H1 (cell line): ENCODE measurements at regions not wholly inside any gene's neighbourhood (a gene's known extent, or its start where the extent isn't known, plus 50 kb on each side); places are given as distances from the start of the nearest gene placed in this dataset.

ENCODE experiments used
- BRCA1 ChIP-seq: IDR thresholded peaks from 2 replicates; pipeline ENCODE4 v1.6.1; 2012; ENCODE audit warnings: low read depth, low read length, improper control_type of control experiment
- CBX5 ChIP-seq: fragments of 300-800, 300-1000 bp; sonication (generic); IDR thresholded peaks from 2 replicates; pipeline ENCODE4 v1.7.1; 2016; ENCODE audit warnings: antibody characterized with exemption, low read length, low read depth
- CTCF ChIP-seq, 3 experiments: IDR thresholded peaks; 1 replicate in 2 of 3; 2 replicates in 1 of 3; pipeline versions ENCODE4 v1.5.1 to v1.6.1; 2011; ENCODE audit warnings: low read length in 3 of 3, mild to moderate bottlenecking in 3 of 3, inconsistent platforms in 2 of 3, low read depth in 1 of 3, moderate library complexity in 1 of 3; ENCODE audit not compliant: insufficient read depth in 1 of 3; ENCODE audit errors: control extremely low read depth in 1 of 3
- EZH2 ChIP-seq: fragments of 200-600 bp; sonication (generic); IDR thresholded peaks from 2 replicates; pipeline ENCODE4 v1.7.1; 2012; ENCODE audit warnings: low read depth, mild to moderate bottlenecking, moderate library complexity, low read length, inconsistent platforms; ENCODE audit not compliant: severe bottlenecking
- NANOG ChIP-seq: IDR thresholded peaks from 2 replicates; pipeline ENCODE4 v1.6.1; 2011; ENCODE audit warnings: low read length, low read depth, mild to moderate bottlenecking, inconsistent platforms; ENCODE audit not compliant: insufficient read depth, poor library complexity, severe bottlenecking
- POLR2AphosphoS5 ChIP-seq: IDR thresholded peaks from 2 replicates; pipeline ENCODE4 v1.6.1; 2011; ENCODE audit warnings: low read depth, low read length
- RAD21 ChIP-seq, 2 experiments: IDR thresholded peaks in 1 of 2; conservative IDR thresholded peaks in 1 of 2; 2 replicates each; pipeline ENCODE4 v1.6.1; 2011; ENCODE audit warnings: low read depth in 2 of 2, low read length in 2 of 2, improper control_type of control experiment in 1 of 2, inconsistent platforms in 1 of 2, mild to moderate bottlenecking in 1 of 2, moderate library complexity in 1 of 2
- TAF1 ChIP-seq: IDR thresholded peaks from 2 replicates; pipeline ENCODE4 v1.6.1; 2011; ENCODE audit warnings: mild to moderate bottlenecking, low read depth, low read length
- YY1 ChIP-seq: IDR thresholded peaks from 2 replicates; pipeline ENCODE4 v1.6.1; 2011; ENCODE audit warnings: low read depth, mild to moderate bottlenecking, low read length

DNA sequence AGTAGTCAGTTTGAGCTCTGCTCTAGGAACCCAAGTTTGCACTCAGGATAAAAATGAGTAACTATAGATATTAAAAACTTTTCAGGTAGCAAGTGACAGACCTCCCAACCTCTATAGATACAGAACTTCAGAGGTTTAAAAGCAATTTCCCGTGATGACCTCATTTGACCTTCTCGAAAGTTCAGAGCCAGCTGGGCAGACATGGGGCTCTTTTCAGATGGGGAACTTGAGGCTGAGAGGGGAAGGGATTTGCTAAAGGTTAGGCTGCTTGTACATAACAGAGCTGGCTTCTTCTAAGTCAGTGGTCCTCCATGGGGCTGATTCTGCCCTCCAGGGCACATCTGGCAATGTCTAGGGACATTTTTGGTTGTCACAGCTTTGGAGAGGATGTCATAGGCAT, 58.8 kb upstream of the ZNF831 start:
- TF ChIP-seq NANOG = no peak
- no peak for TF ChIP-seq BRCA1
- TF ChIP-seq CTCF (IDR thresholded peaks at IDR 0.05; ENCODE audit: control extremely low read depth in 1 of 3, insufficient read depth in 1 of 3, low read depth in 1 of 3, low read length in 3 of 3) = no peak
- no peak for TF ChIP-seq EZH2
- TF ChIP-seq POLR2AphosphoS5 = no peak
- no peak for TF ChIP-seq RAD21 (IDR thresholded peaks at IDR 0.05 in 1 of 2, conservative IDR thresholded peaks at IDR 0.05 in 1 of 2; ENCODE audit: low read depth in 2 of 2, low read length in 2 of 2)
- no peak for TF ChIP-seq YY1
- no peak for TF ChIP-seq TAF1
- TF ChIP-seq CBX5 = no peak
